IMR-90 (cell line): ENCODE measurements at regions not wholly inside any gene's neighbourhood (a gene's known extent, or its start where the extent isn't known, plus 50 kb on each side); places are given as distances from the start of the nearest gene placed in this dataset.
A peak's percentile ranks its signal among the peaks of the same experiment; 100 is the strongest.

ENCODE experiments used
- ATAC-seq: fragments of 200-7000 bp; cut with Tn5 transposase; 2 replicates; pipeline ENCODE4 v1.9.1; 2020; ENCODE audit warnings: low read depth, mild to moderate bottlenecking, moderate library complexity
- BruUV-seq: library from RNA; stranded (reverse); fragments of 400-500 nt; replicated peaks from 2 replicates; lab custom pipeline; 2021; lab: Mats Ljungman, UMichigan
- CTCF ChIA-PET: fragments of 300-600 bp; formaldehyde crosslinking; extraction: SDS; loops from one replicate; lab custom pipeline; 2021; ENCODE audit warnings: antibody characterized with exemption; lab: Yijun Ruan, JAX
- POLR2A ChIA-PET: fragments of 300-600 bp; sonication (Branson Sonifier 250); formaldehyde crosslinking; loops from one replicate; lab custom pipeline; 2022; ENCODE audit warnings: antibody characterized with exemption; ENCODE audit not compliant: unreplicated experiment; lab: Charles Lee
- DNase-seq: peaks from one replicate; pipeline ENCODE4 v3.0.0; 2013
- H2AFZ ChIP-seq: replicated peaks from 2 replicates; pipeline ENCODE3; 2013; ENCODE audit warnings: low read length, mild to moderate bottlenecking; ENCODE audit not compliant: poor library complexity
- H2AK5ac ChIP-seq: 2 replicates; pipeline ENCODE4 v1.6.1; 2013; ENCODE audit warnings: low read depth, low read length, inconsistent platforms
- H2AK9ac ChIP-seq: replicated peaks from 2 replicates; pipeline ENCODE3; 2013; ENCODE audit warnings: mild to moderate bottlenecking, low read depth, low read length, moderate library complexity; ENCODE audit not compliant: poor library complexity
- H2BK120ac ChIP-seq: 2 replicates; pipeline ENCODE4 v1.6.1; 2013; ENCODE audit warnings: low read depth, low read length, inconsistent platforms
- H2BK15ac ChIP-seq: 3 replicates; pipeline ENCODE4 v1.6.1; 2013; ENCODE audit warnings: low read depth, low read length, inconsistent platforms
- H2BK20ac ChIP-seq: 2 replicates; pipeline ENCODE4 v1.6.1; 2013; ENCODE audit warnings: low read depth, mild to moderate bottlenecking, inconsistent platforms, low read length, moderate library complexity
- H2BK5ac ChIP-seq: 2 replicates; pipeline ENCODE4 v1.6.1; 2013; ENCODE audit warnings: mild to moderate bottlenecking, low read depth, low read length, inconsistent platforms; ENCODE audit not compliant: poor library complexity, severe bottlenecking
- H3K14ac ChIP-seq: replicated peaks from 2 replicates; pipeline ENCODE4 v1.6.1; 2013; ENCODE audit warnings: low read depth, low read length, inconsistent platforms
- H3K18ac ChIP-seq: 2 replicates; pipeline ENCODE4 v1.6.1; 2013; ENCODE audit warnings: low read depth, low read length, control low read depth
- H3K23ac ChIP-seq: 2 replicates; pipeline ENCODE4 v1.6.1; 2013; ENCODE audit warnings: low read depth, low read length, inconsistent platforms
- H3K27ac ChIP-seq: 2 replicates; pipeline ENCODE4 v1.5.1; 2013; ENCODE audit warnings: mild to moderate bottlenecking, control low read depth, low read length; ENCODE audit not compliant: insufficient read depth
- H3K27me3 ChIP-seq: 2 replicates; pipeline ENCODE4 v1.6.1; 2013; ENCODE audit warnings: low read length; ENCODE audit not compliant: control insufficient read depth, insufficient read depth
- H3K36me3 ChIP-seq: 2 replicates; pipeline ENCODE4 v1.6.1; 2013; ENCODE audit warnings: low read length, mixed read lengths; ENCODE audit not compliant: control insufficient read depth, insufficient read depth
- H3K4ac ChIP-seq: 2 replicates; pipeline ENCODE4 v1.6.1; 2013; ENCODE audit warnings: low read depth, low read length, inconsistent platforms
- H3K4me1 ChIP-seq: 2 replicates; pipeline ENCODE4 v1.6.1; 2013; ENCODE audit warnings: low read length, mixed read lengths; ENCODE audit not compliant: control insufficient read depth, insufficient read depth
- H3K4me2 ChIP-seq: 2 replicates; pipeline ENCODE4 v1.6.1; 2013; ENCODE audit warnings: low read depth, mild to moderate bottlenecking, control low read depth, low read length, moderate library complexity
- H3K4me3 ChIP-seq: 2 replicates; pipeline ENCODE4 v1.5.1; 2013; ENCODE audit warnings: low read depth, mild to moderate bottlenecking, control low read depth, low read length, moderate library complexity; ENCODE audit not compliant: insufficient read depth
- H3K56ac ChIP-seq: 2 replicates; pipeline ENCODE4 v1.6.1; 2013; ENCODE audit warnings: low read length, inconsistent platforms; ENCODE audit not compliant: insufficient read depth; ENCODE audit errors: extremely low read depth
- H3K79me1 ChIP-seq, 2 experiments: 2 replicates each; pipeline ENCODE4 v1.6.1; 2013; ENCODE audit warnings: low read length in 2 of 2, inconsistent platforms in 1 of 2, low read depth in 1 of 2
- H3K9ac ChIP-seq: 2 replicates; pipeline ENCODE4 v1.6.1; 2013; ENCODE audit warnings: low read depth, low read length, control low read depth
- H3K9me1 ChIP-seq: 2 replicates; pipeline ENCODE4 v1.6.1; 2013; ENCODE audit warnings: low read length, inconsistent platforms; ENCODE audit not compliant: insufficient read depth
- H3K9me3 ChIP-seq: 2 replicates; pipeline ENCODE4 v1.6.1; 2013; ENCODE audit warnings: low read length; ENCODE audit not compliant: control insufficient read depth, insufficient read depth
- H4K20me1 ChIP-seq: 2 replicates; pipeline ENCODE4 v1.6.1; 2013; ENCODE audit warnings: low read length, inconsistent platforms; ENCODE audit not compliant: insufficient read depth
- H4K5ac ChIP-seq: 2 replicates; pipeline ENCODE4 v1.6.1; 2013; ENCODE audit warnings: mild to moderate bottlenecking, low read depth, low read length, control low read depth
- H4K8ac ChIP-seq, 2 experiments: 2 replicates each; pipeline ENCODE4 v1.6.1; 2013; ENCODE audit warnings: low read depth in 2 of 2, low read length in 2 of 2, control low read depth in 1 of 2, inconsistent platforms in 1 of 2
- H4K91ac ChIP-seq: 2 replicates; pipeline ENCODE4 v1.6.1; 2013; ENCODE audit warnings: low read depth, low read length, inconsistent platforms; ENCODE audit not compliant: insufficient read depth
- CEBPB ChIP-seq: IDR thresholded peaks from 2 replicates; pipeline ENCODE4 v1.6.1; 2012; ENCODE audit warnings: low read depth, low read length, improper control_type of control experiment
- CHD1 ChIP-seq: IDR thresholded peaks from 2 replicates; pipeline ENCODE4 v1.6.1; 2012; ENCODE audit warnings: low read depth, low read length, improper control_type of control experiment
- CTCF ChIP-seq: conservative IDR thresholded peaks from 2 replicates; pipeline ENCODE4 v1.5.1; 2012; ENCODE audit warnings: mild to moderate bottlenecking, low read depth, low read length, improper control_type of control experiment
- MXI1 ChIP-seq: IDR thresholded peaks from 2 replicates; pipeline ENCODE4 v1.6.1; 2012; ENCODE audit warnings: low read depth, mild to moderate bottlenecking, low read length, moderate library complexity, borderline replicate concordance
- NFE2L2 ChIP-seq: fragments of 150-350 bp; IDR thresholded peaks from 2 replicates; pipeline ENCODE4 v1.6.1; 2016; ENCODE audit warnings: low read depth, mild to moderate bottlenecking, low read length
- RFX5 ChIP-seq: IDR thresholded peaks from 2 replicates; pipeline ENCODE4 v1.8.0; 2012; ENCODE audit warnings: low read depth, mild to moderate bottlenecking, low read length, moderate library complexity
- USF2 ChIP-seq: fragments of 150-350 bp; IDR thresholded peaks from 2 replicates; pipeline ENCODE4 v1.6.1; 2017; ENCODE audit warnings: mild to moderate bottlenecking, antibody characterized with exemption, low read length, low read depth
- dilution Hi-C: fragments of 300-500 bp; cut with HindIII; formaldehyde crosslinking; loops from one replicate; pipeline ENCODE4 v1.14.3; 2018; ENCODE audit warnings: low sequenced_read_pairs; ENCODE audit not compliant: unreplicated experiment
- in situ Hi-C: fragments of 300-500 bp; cut with MboI; formaldehyde crosslinking; loops from 3 replicates; pipeline ENCODE4 v1.14.3; 2019; ENCODE audit warnings: low sequenced_read_pairs, inconsistent platforms, mixed read lengths
- intact Hi-C: fragments of 100-400 bp; cut with micrococcal nuclease; formaldehyde crosslinking; loops from 2 replicates; pipeline ENCODE4 v1.10.0; 2022

GRCh38 chr7:116418524-116418923, 81.0 kb upstream of the CAV2 start:
- Histone ChIP-seq H2BK15ac (no peak overlapping the region), H3K9me1 (peaks cover 4% of the 10 kb centered on the region), H3K4me3 (no peak overlapping the region), H3K4me1 (peaks cover 4% of the 10 kb centered on the region), H3K18ac (no peak overlapping the region), H3K23ac (no peak overlapping the region), H4K8ac (no peak overlapping the region), H3K4ac (peak overlapping the region; percentile 36; the same call in 1 of the 2 replicates), H2AK9ac (no peak overlapping the region), H3K27me3 (no peaks in the 10 kb centered on the region), H2AFZ (no peak overlapping the region), H3K36me3 (no peaks in the 10 kb centered on the region), H3K9me3 (no peaks in the 10 kb centered on the region), H2AK5ac (no peak overlapping the region), H4K91ac (no peak overlapping the region), H4K5ac (no peak overlapping the region), H3K56ac (no peak overlapping the region), H3K27ac (no peak overlapping the region), H2BK5ac (no peak overlapping the region), H3K4me2 (no peak overlapping the region), H4K20me1 (no peaks in the 10 kb centered on the region), H3K79me1 (no peaks in the 10 kb centered on the region), H3K14ac (no peak overlapping the region), H3K9ac (no peak overlapping the region), H2BK120ac (no peak overlapping the region; the same call in 1 of the 2 replicates), H2BK20ac (0 out of 2 replicates have a peak overlapping the region, but pooled peaks have one; percentile 5)
- POLR2A ChIA-PET: no interaction called here
- in situ Hi-C loops (no loop called here), dilution Hi-C loops (no loop called here), intact Hi-C loops (no loop called here)
- TF ChIP-seq RFX5 (no peak), NFE2L2 (no peak), USF2 (no peak), CHD1 (no peak), CEBPB (no peak), MXI1 (no peak), CTCF (no peak)
- BruUV-seq: no TSS peak
- DNase-seq (no peak), ATAC-seq (no peak)
- CTCF ChIA-PET: no interaction called here
